ENCODE measurements at regions not wholly inside any gene's neighbourhood (a gene's known extent, or its start where the extent isn't known, plus 50 kb on each side); places are given as distances from the start of the nearest gene placed in this dataset.

- TF ChIP-seq GATA2 (IDR thresholded peaks at IDR 0.05; ENCODE audit: insufficient read depth, insufficient read length, low read depth, low read length) (no peak), CTCF (IDR thresholded peaks at IDR 0.05; ENCODE audit: extremely low read depth in 1 of 2, insufficient read depth in 1 of 2, low read depth in 1 of 2, low read length in 2 of 2) (no peak), POLR2AphosphoS5 (IDR thresholded peaks at IDR 0.05; ENCODE audit: insufficient read depth, low read depth, low read length) (no peak), EZH2 (IDR thresholded peaks at IDR 0.05; ENCODE audit: borderline replicate concordance, low read depth, low read length, severe bottlenecking) (no peak), JUN (IDR thresholded peaks at IDR 0.05; ENCODE audit: borderline replicate concordance, insufficient read depth, insufficient read length, low read depth) (no peak), MYC (IDR thresholded peaks at IDR 0.05; ENCODE audit: low read depth, low read length) (no peak), MAX (IDR thresholded peaks at IDR 0.05; ENCODE audit: insufficient read depth, insufficient read length) (no peak), FOS (IDR thresholded peaks at IDR 0.05; ENCODE audit: borderline replicate concordance, insufficient read depth, low read length) (no peak), POLR2A (IDR thresholded peaks at IDR 0.05; ENCODE audit: low read depth, low read length) (no peak)
- intact Hi-C loops (cut with micrococcal nuclease) (no loop called here), dilution Hi-C loops (cut with MboI; ENCODE audit: extremely low pct_ligation_motif_present, low sequenced_read_pairs) (no loop called here)
- ChIA-PET CTCF (interaction anchor here (1.3 kb wide), 1 partner anchor 10 kb away, joined by 3 read pairs; no protein-coding TSS in a partner anchor), POLR2A (no interaction called here)
- H4K20me1 ChIP-seq (replicated peaks; ENCODE audit: control insufficient read depth, extremely low read depth, insufficient read depth, low read length), result no peaks in the 10 kb centered on the region
- no peaks in the 10 kb centered on the region for H3K4me1 ChIP-seq (ENCODE audit: control insufficient read depth, extremely low read depth, insufficient read depth, low read length)
- no peak overlapping the region for H3K4me3 ChIP-seq (replicated peaks in 1 of 3; ENCODE audit: insufficient read depth in 1 of 3, low read depth in 1 of 3, low read length in 3 of 3)
- no peak overlapping the region for H3K27ac ChIP-seq (ENCODE audit: insufficient read depth, low read depth, low read length)
- DNase-seq (ENCODE audit: low read depth, low spot score) (no peak), FAIRE-seq (no peak)
- H3K9ac ChIP-seq (replicated peaks; ENCODE audit: extremely low read depth, insufficient read depth, low read length), result no peak overlapping the region
- no TSS peak for BruUV-seq (replicated peaks)
- H3K9me1 ChIP-seq (replicated peaks; ENCODE audit: control insufficient read depth, extremely low read depth, insufficient read depth, low read length), result no peaks in the 10 kb centered on the region
- H3K9me3 ChIP-seq (replicated peaks; ENCODE audit: control insufficient read depth, insufficient read depth, low read length), result no peaks in the 10 kb centered on the region
- no peaks in the 10 kb centered on the region for H3K27me3 ChIP-seq (ENCODE audit: control insufficient read depth in 2 of 2, insufficient read depth in 2 of 2, low read length in 2 of 2)
- no peaks in the 10 kb centered on the region for H3K79me2 ChIP-seq (ENCODE audit: control insufficient read depth, insufficient read depth, low read length)
- no peaks in the 10 kb centered on the region for H3K36me3 ChIP-seq (ENCODE audit: control insufficient read depth in 2 of 2, extremely low read depth in 1 of 2, insufficient read depth in 2 of 2, low read length in 2 of 2)
- no peak overlapping the region for H2AFZ ChIP-seq (ENCODE audit: low read depth, low read length)
- no peak overlapping the region for H3K4me2 ChIP-seq (ENCODE audit: insufficient read depth, low read length)
Measured at GRCh38 chr4:134665429-134665828, 463.8 kb upstream of the PABPC4L start.
